ENCODE measurements at regions not wholly inside any gene's neighbourhood (a gene's known extent, or its start where the extent isn't known, plus 50 kb on each side); places are given as distances from the start of the nearest gene placed in this dataset.

- ATAC-seq: peak; percentile 95
These were observed 84.9 kb upstream of the NAA20 start for GRCh38 chr20:19932170-19932667.

More at GRCh38 chr20:19932170-19932667, 84.9 kb upstream of the NAA20 start:
- TF ChIP-seq ZNF565 (CRISPR knock-in tag; conservative IDR thresholded peaks at IDR 0.05; ENCODE audit: low read depth): no peak
- TF ChIP-seq POU6F1 (CRISPR knock-in tag; IDR thresholded peaks at IDR 0.05; ENCODE audit: borderline replicate concordance, low read depth): no peak
- no peak for TF ChIP-seq SNAI2 (CRISPR knock-in tag; IDR thresholded peaks at IDR 0.05)
- TF ChIP-seq, protein P1, sequence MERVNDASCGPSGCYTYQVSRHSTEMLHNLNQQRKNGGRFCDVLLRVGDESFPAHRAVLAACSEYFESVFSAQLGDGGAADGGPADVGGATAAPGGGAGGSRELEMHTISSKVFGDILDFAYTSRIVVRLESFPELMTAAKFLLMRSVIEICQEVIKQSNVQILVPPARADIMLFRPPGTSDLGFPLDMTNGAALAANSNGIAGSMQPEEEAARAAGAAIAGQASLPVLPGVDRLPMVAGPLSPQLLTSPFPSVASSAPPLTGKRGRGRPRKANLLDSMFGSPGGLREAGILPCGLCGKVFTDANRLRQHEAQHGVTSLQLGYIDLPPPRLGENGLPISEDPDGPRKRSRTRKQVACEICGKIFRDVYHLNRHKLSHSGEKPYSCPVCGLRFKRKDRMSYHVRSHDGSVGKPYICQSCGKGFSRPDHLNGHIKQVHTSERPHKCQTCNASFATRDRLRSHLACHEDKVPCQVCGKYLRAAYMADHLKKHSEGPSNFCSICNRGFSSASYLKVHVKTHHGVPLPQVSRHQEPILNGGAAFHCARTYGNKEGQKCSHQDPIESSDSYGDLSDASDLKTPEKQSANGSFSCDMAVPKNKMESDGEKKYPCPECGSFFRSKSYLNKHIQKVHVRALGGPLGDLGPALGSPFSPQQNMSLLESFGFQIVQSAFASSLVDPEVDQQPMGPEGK (CRISPR knock-in tag; IDR thresholded peaks at IDR 0.05; ENCODE audit: borderline replicate concordance): 0 out of 2 replicates have a peak, but pooled peaks have one; percentile 17
- TF ChIP-seq TCF4 (CRISPR knock-in tag; IDR thresholded peaks at IDR 0.05; ENCODE audit: borderline replicate concordance): no peak
- no peak for TF ChIP-seq CSDC2 (CRISPR knock-in tag; IDR thresholded peaks at IDR 0.05)
- peak; percentile 84; the same call in 1 of the 2 replicates for TF ChIP-seq RARB (CRISPR knock-in tag; IDR thresholded peaks at IDR 0.05)
- TF ChIP-seq CREB5 (CRISPR knock-in tag; IDR thresholded peaks at IDR 0.05; ENCODE audit: low read depth): no peak
- TF ChIP-seq ZNF70 (CRISPR knock-in tag; IDR thresholded peaks at IDR 0.05): no peak
- no peak for TF ChIP-seq OSR1 (CRISPR knock-in tag; IDR thresholded peaks at IDR 0.05)
- peak; percentile 77 for TF ChIP-seq TOX (CRISPR knock-in tag; IDR thresholded peaks at IDR 0.05; ENCODE audit: borderline replicate concordance)
- peak; percentile 36; the same call in 1 of the 2 replicates for TF ChIP-seq ISL1 (CRISPR knock-in tag; IDR thresholded peaks at IDR 0.05)
- no peak for TF ChIP-seq GLIS3 (CRISPR knock-in tag; IDR thresholded peaks at IDR 0.05)
- no peak for TF ChIP-seq CSRNP3 (CRISPR knock-in tag; IDR thresholded peaks at IDR 0.05)
- TF ChIP-seq ZNF8 (CRISPR knock-in tag; IDR thresholded peaks at IDR 0.05): no peak
- TF ChIP-seq ZFP3 (CRISPR knock-in tag; IDR thresholded peaks at IDR 0.05): no peak
- TF ChIP-seq BACH2 (CRISPR knock-in tag; IDR thresholded peaks at IDR 0.05; ENCODE audit: borderline replicate concordance): no peak
- no peak for TF ChIP-seq PPARA (CRISPR knock-in tag; IDR thresholded peaks at IDR 0.05; ENCODE audit: borderline replicate concordance)
- TF ChIP-seq ARNTL (CRISPR knock-in tag; IDR thresholded peaks at IDR 0.05; ENCODE audit: borderline replicate concordance, low read depth): no peak
- no peak for TF ChIP-seq TSHZ2 (CRISPR knock-in tag; IDR thresholded peaks at IDR 0.05)
